Kidney epithelial cell (primary cell): ENCODE measurements at regions not wholly inside any gene's neighbourhood (a gene's known extent, or its start where the extent isn't known, plus 50 kb on each side); places are given as distances from the start of the nearest gene placed in this dataset.

Experiments used
- DNase-seq: peaks from one replicate; pipeline ENCODE4 v3.0.0-alpha.2; 2010; ENCODE audit warnings: low read depth
- H3K27me3 ChIP-seq: 2 replicates; pipeline ENCODE4 v1.6.0; 2011; ENCODE audit warnings: low read length; ENCODE audit not compliant: control insufficient read depth, insufficient read depth
- H3K36me3 ChIP-seq: 2 replicates; pipeline ENCODE4 v1.5.1; 2011; ENCODE audit warnings: low read length; ENCODE audit not compliant: control insufficient read depth, insufficient read depth
- H3K4me3 ChIP-seq: 2 replicates; pipeline ENCODE4 v1.5.1; 2011; ENCODE audit warnings: low read depth, mild to moderate bottlenecking, control low read depth, low read length
- CTCF ChIP-seq: IDR thresholded peaks from 2 replicates; pipeline ENCODE4 v1.5.1; 2011; ENCODE audit warnings: mild to moderate bottlenecking, moderate library complexity, low read length, control low read depth, inconsistent platforms; ENCODE audit not compliant: insufficient read depth, poor library complexity, severe bottlenecking

GRCh38 chr2:142721015-142721414 lies 156.4 kb upstream of the KYNU start:
- no peak for DNase-seq
- no peak for TF ChIP-seq CTCF
- no peak overlapping the region for H3K4me3 ChIP-seq
- no peaks in the 10 kb centered on the region for H3K36me3 ChIP-seq
- no peaks in the 10 kb centered on the region for H3K27me3 ChIP-seq

- H3K4me3 ChIP-seq, result no peak overlapping the region
- H3K27me3 ChIP-seq, result no peaks in the 10 kb centered on the region
- no peak for TF ChIP-seq CTCF
- no peak for DNase-seq
- no peaks in the 10 kb centered on the region for H3K36me3 ChIP-seq
These were observed 158.8 kb upstream of the KYNU start for GRCh38 chr2:142718576-142719155.

GRCh38 chr2:142716463-142717242 lies 160.8 kb upstream of the KYNU start:
- no peak for DNase-seq
- Histone ChIP-seq H3K27me3 (no peaks in the 10 kb centered on the region), H3K4me3 (no peak overlapping the region), H3K36me3 (no peaks in the 10 kb centered on the region)
- no peak for TF ChIP-seq CTCF

- H3K4me3 ChIP-seq, result no peak overlapping the region
- no peaks in the 10 kb centered on the region for H3K36me3 ChIP-seq
- DNase-seq, result no peak
- no peaks in the 10 kb centered on the region for H3K27me3 ChIP-seq
- TF ChIP-seq CTCF, result no peak
These were observed 162.9 kb upstream of the KYNU start for GRCh38 chr2:142714600-142714999.

GRCh38 chr2:142710336-142710735 lies 167.1 kb upstream of the KYNU start:
- Histone ChIP-seq H3K36me3 (no peaks in the 10 kb centered on the region), H3K27me3 (no peaks in the 10 kb centered on the region), H3K4me3 (no peak overlapping the region)
- no peak for DNase-seq
- TF ChIP-seq CTCF, result no peak
